Hepatocyte (in vitro differentiated cells): ENCODE measurements at regions not wholly inside any gene's neighbourhood (a gene's known extent, or its start where the extent isn't known, plus 50 kb on each side); places are given as distances from the start of the nearest gene placed in this dataset.

Experiments
- CTCF ChIP-seq: fragments of 200-600 bp; sonication (generic); IDR thresholded peaks from 2 replicates; pipeline ENCODE4 v1.5.1; 2016; ENCODE audit warnings: antibody characterized with exemption, mild to moderate bottlenecking; ENCODE audit not compliant: poor library complexity
- EZH2phosphoT487 ChIP-seq: fragments of 200-600 bp; sonication (generic); IDR thresholded peaks from one replicate; pipeline ENCODE4 v1.6.1; 2018; ENCODE audit warnings: antibody characterized with exemption, mild to moderate bottlenecking, low read depth, moderate library complexity; ENCODE audit not compliant: unreplicated experiment, severe bottlenecking

GRCh38 chr2:150088538-150088937 is 398.9 kb downstream of the RND3 start:
- no peak for TF ChIP-seq CTCF
- TF ChIP-seq EZH2phosphoT487: no peak
